ENCODE measurements at regions not wholly inside any gene's neighbourhood (a gene's known extent, or its start where the extent isn't known, plus 50 kb on each side); places are given as distances from the start of the nearest gene placed in this dataset.
A peak's percentile ranks its signal among the peaks of the same experiment; 100 is the strongest.
"Not testable (repeated sequence)": the region's sequence is repeated elsewhere in the genome, so short reads cannot be mapped to it uniquely, and the experiment has no call there.

GRCh38 chr15:66964111-66964738, 101.2 kb upstream of the SMAD3 start:
- Histone ChIP-seq H3K27ac (no peak overlapping the region), H3K36me3 (no peaks in the 10 kb centered on the region), H3K9me3 (no peaks in the 10 kb centered on the region), H3K4me1 (no peaks in the 10 kb centered on the region), H3K4me3 (no peak overlapping the region), H3K27me3 (no peaks in the 10 kb centered on the region)
- peak in 1 of 2 donors; percentile 45 for DNase-seq (ENCODE audit: low spot score in 2 of 2)
- intact Hi-C loops (cut with DNase I): no loop called here
- TF ChIP-seq, protein P1, sequence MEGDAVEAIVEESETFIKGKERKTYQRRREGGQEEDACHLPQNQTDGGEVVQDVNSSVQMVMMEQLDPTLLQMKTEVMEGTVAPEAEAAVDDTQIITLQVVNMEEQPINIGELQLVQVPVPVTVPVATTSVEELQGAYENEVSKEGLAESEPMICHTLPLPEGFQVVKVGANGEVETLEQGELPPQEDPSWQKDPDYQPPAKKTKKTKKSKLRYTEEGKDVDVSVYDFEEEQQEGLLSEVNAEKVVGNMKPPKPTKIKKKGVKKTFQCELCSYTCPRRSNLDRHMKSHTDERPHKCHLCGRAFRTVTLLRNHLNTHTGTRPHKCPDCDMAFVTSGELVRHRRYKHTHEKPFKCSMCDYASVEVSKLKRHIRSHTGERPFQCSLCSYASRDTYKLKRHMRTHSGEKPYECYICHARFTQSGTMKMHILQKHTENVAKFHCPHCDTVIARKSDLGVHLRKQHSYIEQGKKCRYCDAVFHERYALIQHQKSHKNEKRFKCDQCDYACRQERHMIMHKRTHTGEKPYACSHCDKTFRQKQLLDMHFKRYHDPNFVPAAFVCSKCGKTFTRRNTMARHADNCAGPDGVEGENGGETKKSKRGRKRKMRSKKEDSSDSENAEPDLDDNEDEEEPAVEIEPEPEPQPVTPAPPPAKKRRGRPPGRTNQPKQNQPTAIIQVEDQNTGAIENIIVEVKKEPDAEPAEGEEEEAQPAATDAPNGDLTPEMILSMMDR (IDR thresholded peaks at IDR 0.05): no peak

- no peaks in the 10 kb centered on the region for H3K36me3 ChIP-seq
- intact Hi-C loops (cut with DNase I): no loop called here
- DNase-seq (ENCODE audit: low spot score in 2 of 2): peak in 1 of 2 donors; percentile 22
Observed at GRCh38 chr15:66964791-66965190, 100.6 kb upstream of the SMAD3 start.

GRCh38 chr15:66965201-66965900, 100.1 kb upstream of the SMAD3 start:
- intact Hi-C loops (cut with DNase I): no loop called here

More at GRCh38 chr15:66964791-66965190, 100.6 kb upstream of the SMAD3 start:
- no peaks in the 10 kb centered on the region for H3K4me1 ChIP-seq
- H3K27me3 ChIP-seq: no peaks in the 10 kb centered on the region
- no peak overlapping the region for H3K4me3 ChIP-seq
- no peaks in the 10 kb centered on the region for H3K9me3 ChIP-seq
- H3K27ac ChIP-seq: no peak overlapping the region
- TF ChIP-seq, protein P1 (IDR thresholded peaks at IDR 0.05): no peak

DNA sequence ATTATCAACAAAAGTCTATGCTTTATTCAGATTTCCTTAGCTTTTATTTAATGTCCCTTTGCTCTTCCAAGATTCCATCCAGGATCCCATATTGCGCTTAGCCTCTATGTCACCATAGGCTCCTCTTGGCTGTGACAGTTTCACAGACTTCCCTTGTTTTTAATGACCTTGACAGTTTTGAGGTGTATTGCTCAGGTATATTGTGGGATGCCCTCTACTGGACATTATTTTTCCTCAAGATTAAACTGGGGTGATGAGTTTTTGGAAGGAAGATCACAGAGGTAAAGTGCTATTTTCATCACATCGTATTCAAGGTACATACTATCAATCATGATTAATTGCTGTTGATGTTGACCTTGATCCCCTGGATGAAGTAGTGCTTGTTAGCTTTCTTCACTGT, 99.1 kb upstream of the SMAD3 start:
- Histone ChIP-seq H3K4me3 (no peak overlapping the region), H3K27ac (no peak overlapping the region), H3K4me1 (no peaks in the 10 kb centered on the region), H3K36me3 (no peaks in the 10 kb centered on the region), H3K9me3 (no peaks in the 10 kb centered on the region), H3K27me3 (no peaks in the 10 kb centered on the region)
- no peak for DNase-seq (ENCODE audit: low spot score in 2 of 2)
- intact Hi-C loops (cut with DNase I): no loop called here
- TF ChIP-seq, protein P1 (IDR thresholded peaks at IDR 0.05): no peak

More at GRCh38 chr15:66965201-66965900, 100.1 kb upstream of the SMAD3 start:
- Histone ChIP-seq H3K4me1 (no peaks in the 10 kb centered on the region), H3K4me3 (no peak overlapping the region), H3K27me3 (no peaks in the 10 kb centered on the region), H3K36me3 (no peaks in the 10 kb centered on the region), H3K9me3 (no peaks in the 10 kb centered on the region), H3K27ac (no peak overlapping the region)
- DNase-seq (ENCODE audit: low spot score in 2 of 2): peak in 1 of 2 donors; percentile 30
- TF ChIP-seq, protein P1 (IDR thresholded peaks at IDR 0.05): no peak

DNA sequence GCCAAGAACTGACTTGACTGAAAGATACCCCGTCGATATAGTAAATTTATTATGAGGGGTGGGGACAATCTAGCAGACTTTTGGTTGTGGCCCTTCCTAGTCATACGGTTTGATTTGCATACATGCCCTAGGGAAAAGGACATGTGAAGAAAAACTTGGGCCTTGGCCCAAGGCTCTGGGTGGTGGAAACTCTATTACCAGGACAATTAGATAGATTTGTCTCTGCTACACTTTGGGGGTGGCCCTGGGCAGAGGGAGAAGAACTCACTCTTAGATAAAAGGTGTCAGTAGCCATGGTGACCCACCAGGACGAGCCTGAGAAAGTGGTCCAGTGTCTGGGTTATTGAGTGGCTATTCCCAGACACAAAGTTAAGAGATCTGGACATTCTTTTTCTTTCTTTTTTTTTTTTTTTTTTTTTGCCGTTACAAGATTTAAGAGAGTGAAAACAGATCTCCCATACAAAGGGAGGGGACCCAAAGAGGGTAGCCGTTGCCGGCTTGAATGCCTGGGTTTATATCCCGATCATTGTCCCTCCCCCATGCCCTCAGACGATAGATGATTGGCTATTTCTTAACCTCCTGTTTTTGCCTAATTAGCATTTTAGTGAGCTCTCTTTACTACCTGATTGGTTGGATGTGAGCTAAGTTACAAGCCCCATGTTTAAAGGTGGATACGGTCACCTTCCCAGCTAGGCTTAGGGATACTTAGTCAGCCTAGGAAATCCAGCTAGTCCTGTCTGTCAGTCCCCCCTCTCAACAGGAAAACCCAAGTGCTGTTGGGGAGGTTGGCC, 96.4 kb upstream of the SMAD3 start:
- no peaks in the 10 kb centered on the region for H3K36me3 ChIP-seq
- H3K9me3 ChIP-seq: no peaks in the 10 kb centered on the region
- no peak overlapping the region for H3K27ac ChIP-seq
- H3K27me3 ChIP-seq: no peaks in the 10 kb centered on the region
- intact Hi-C loops (cut with DNase I): no loop called here
- no peak overlapping the region for H3K4me3 ChIP-seq
- TF ChIP-seq, protein P1 (IDR thresholded peaks at IDR 0.05): no peak
- no peaks in the 10 kb centered on the region for H3K4me1 ChIP-seq
- DNase-seq (ENCODE audit: low spot score in 2 of 2): no peak

DNA sequence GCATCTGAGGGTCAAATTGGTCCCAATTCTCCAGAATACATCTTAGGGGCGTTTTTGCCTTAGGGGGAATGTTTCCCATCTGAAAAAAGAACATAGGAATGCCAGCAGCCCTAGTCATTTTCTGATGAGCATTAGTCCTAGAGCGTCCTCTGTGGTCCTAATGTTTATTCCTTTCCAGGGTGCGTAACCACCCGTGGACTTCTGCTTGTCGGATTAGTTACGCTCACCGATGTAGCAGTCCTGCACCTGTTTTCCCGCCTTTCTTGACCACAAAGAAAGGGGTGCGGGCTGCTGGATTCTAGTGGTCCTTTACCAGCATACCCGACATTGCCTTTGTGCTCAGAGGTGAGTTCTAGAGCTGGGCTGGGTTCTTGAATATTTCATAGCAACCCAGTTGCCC, 91.3 kb upstream of the SMAD3 start:
- H3K4me3 ChIP-seq; DNase-seq (ENCODE audit: low spot score in 2 of 2); H3K36me3 ChIP-seq; H3K9me3 ChIP-seq; H3K27me3 ChIP-seq; intact Hi-C loops (cut with DNase I); H3K4me1 ChIP-seq; H3K27ac ChIP-seq: not testable (repeated sequence)

DNA sequence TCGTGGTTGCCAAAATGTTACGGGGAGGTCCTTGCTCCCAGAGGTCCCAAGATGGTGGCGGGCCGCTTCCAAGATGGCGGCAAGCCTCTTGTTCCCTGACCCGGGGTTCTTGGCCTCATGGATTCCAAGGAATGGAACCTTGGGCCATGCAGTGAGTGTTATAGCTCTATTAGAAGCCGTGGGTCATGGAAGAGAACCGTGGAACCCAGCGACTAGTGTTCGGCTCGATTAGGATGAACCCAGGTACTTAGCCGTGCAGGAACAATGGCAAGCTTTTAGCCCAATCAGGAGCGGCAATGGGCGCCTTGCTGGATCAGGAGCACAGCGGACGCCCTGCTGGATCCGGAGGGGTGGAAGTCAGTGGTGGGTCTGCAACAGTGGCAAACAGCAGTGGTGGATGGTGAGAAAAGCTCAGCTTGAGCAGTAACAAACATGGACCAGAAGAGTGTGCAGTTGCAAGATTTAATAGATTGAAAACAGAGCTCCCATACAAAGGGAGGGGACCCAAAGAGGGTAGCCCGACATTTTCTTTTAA, 89.2 kb upstream of the SMAD3 start:
- H3K9me3 ChIP-seq; H3K4me3 ChIP-seq; intact Hi-C loops (cut with DNase I); DNase-seq (ENCODE audit: low spot score in 2 of 2); H3K27ac ChIP-seq; H3K4me1 ChIP-seq; H3K27me3 ChIP-seq; H3K36me3 ChIP-seq: not testable (repeated sequence)

- intact Hi-C loops (cut with DNase I); H3K4me3 ChIP-seq; DNase-seq (ENCODE audit: low spot score in 2 of 2); H3K27me3 ChIP-seq; H3K27ac ChIP-seq; H3K36me3 ChIP-seq; H3K4me1 ChIP-seq; H3K9me3 ChIP-seq: not testable (repeated sequence)
Observed at GRCh38 chr15:66980326-66980725, 85.1 kb upstream of the SMAD3 start.
